AG04449 (cell line): ENCODE measurements at regions not wholly inside any gene's neighbourhood (a gene's known extent, or its start where the extent isn't known, plus 50 kb on each side); places are given as distances from the start of the nearest gene placed in this dataset.

Experiments used
- CTCF ChIA-PET: fragments of 350-600 bp; formaldehyde crosslinking; extraction: SDS; loops from one replicate; lab custom pipeline; 2021; ENCODE audit warnings: antibody characterized with exemption; lab: Yijun Ruan, JAX
- POLR2A ChIA-PET: fragments of 400-600, 350-600 bp; formaldehyde crosslinking; extraction: SDS; loops from one replicate; lab custom pipeline; 2020; ENCODE audit warnings: antibody characterized with exemption, inconsistent platforms; lab: Yijun Ruan, JAX
- DNase-seq: peaks from one replicate; pipeline ENCODE4 v3.0.0-alpha.2; 2010; ENCODE audit warnings: low read depth, low spot score
- H3K4me3 ChIP-seq: 2 replicates; pipeline ENCODE4 v1.5.1; 2011; ENCODE audit warnings: low read depth, mild to moderate bottlenecking, control low read depth, low read length
- TF ChIP-seq, protein P1 (sequence below): IDR thresholded peaks from one replicate; pipeline ENCODE4 v1.5.1; 2011; ENCODE audit warnings: mild to moderate bottlenecking, moderate library complexity, low read length, control low read depth, inconsistent platforms; ENCODE audit not compliant: insufficient read depth; ENCODE audit errors: missing control alignments

GRCh38 chr6:87826424-87826823, 124.4 kb upstream of the AKIRIN2 start:
- CTCF ChIA-PET: interaction anchor here (1.3 kb wide), 1 partner anchor 1045 kb away, joined by 4 read pairs; no protein-coding TSS in a partner anchor
- H3K4me3 ChIP-seq: no peak overlapping the region
- TF ChIP-seq, protein P1, sequence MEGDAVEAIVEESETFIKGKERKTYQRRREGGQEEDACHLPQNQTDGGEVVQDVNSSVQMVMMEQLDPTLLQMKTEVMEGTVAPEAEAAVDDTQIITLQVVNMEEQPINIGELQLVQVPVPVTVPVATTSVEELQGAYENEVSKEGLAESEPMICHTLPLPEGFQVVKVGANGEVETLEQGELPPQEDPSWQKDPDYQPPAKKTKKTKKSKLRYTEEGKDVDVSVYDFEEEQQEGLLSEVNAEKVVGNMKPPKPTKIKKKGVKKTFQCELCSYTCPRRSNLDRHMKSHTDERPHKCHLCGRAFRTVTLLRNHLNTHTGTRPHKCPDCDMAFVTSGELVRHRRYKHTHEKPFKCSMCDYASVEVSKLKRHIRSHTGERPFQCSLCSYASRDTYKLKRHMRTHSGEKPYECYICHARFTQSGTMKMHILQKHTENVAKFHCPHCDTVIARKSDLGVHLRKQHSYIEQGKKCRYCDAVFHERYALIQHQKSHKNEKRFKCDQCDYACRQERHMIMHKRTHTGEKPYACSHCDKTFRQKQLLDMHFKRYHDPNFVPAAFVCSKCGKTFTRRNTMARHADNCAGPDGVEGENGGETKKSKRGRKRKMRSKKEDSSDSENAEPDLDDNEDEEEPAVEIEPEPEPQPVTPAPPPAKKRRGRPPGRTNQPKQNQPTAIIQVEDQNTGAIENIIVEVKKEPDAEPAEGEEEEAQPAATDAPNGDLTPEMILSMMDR: no peak
- POLR2A ChIA-PET: no interaction called here
- no peak for DNase-seq

GRCh38 chr6:87825821-87826221, 123.8 kb upstream of the AKIRIN2 start:
- TF ChIP-seq, protein P1: no peak
- no peak overlapping the region for H3K4me3 ChIP-seq
- no peak for DNase-seq
- ChIA-PET POLR2A (no interaction called here), CTCF (interaction anchor here (0.8 kb wide), 1 partner anchor 1045 kb away, joined by 4 read pairs; no protein-coding TSS in a partner anchor)

DNA sequence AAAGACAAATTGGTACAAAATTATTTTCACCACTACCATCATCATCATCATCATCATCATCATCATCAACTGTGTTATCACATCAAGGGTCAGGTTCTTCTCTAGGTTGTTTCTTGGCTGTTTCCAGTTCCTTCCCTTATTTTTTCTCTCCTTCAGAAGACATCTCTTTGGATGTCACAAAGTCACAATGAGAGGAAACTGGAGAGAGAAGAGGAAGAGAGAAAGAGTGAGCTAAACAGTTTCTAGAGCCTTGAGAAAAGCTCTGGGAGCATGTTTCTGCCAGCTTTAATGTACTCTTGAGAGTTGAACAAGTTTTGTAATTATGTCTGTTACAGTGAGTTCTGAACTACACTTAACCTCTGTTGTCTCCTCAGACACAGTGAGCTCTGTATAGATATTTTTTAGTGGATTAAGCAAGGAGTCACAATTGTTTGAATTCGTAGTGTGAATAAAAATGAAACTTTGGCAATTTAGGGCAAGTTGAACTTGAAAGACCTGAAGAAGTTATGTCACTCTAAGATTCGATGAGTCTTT, 123.0 kb upstream of the AKIRIN2 start:
- H3K4me3 ChIP-seq: no peak overlapping the region
- ChIA-PET CTCF (interaction anchor here (0.8 kb wide), 1 partner anchor 1046 kb away, joined by 4 read pairs; no protein-coding TSS in a partner anchor), POLR2A (no interaction called here)
- no peak for DNase-seq
- TF ChIP-seq, protein P1: no peak

DNA sequence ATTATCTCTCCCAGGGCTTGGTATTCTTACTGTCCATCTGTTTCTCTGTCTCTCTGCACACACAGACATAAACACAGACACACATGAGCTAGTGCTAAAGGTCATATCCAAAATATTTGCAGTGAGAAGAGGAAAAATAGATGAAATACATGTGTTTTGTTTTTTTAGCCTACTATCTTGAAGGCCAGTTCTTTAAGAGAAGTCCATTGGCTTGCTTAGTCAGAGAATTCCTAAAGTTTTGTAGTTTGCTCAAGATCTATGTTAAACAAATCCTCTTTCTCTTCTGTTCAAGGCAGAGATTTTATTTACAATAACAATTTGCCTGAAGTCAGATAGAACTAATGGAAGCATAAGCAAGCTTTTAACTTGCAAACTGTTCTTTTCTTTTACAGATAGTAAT, 120.0 kb upstream of the AKIRIN2 start:
- no peak overlapping the region for H3K4me3 ChIP-seq
- no peak for DNase-seq
- ChIA-PET CTCF (interaction anchor here (0.7 kb wide), 1 partner anchor 9 kb away, joined by 3 read pairs; no protein-coding TSS in a partner anchor), POLR2A (no interaction called here)
- TF ChIP-seq, protein P1: no peak

DNA sequence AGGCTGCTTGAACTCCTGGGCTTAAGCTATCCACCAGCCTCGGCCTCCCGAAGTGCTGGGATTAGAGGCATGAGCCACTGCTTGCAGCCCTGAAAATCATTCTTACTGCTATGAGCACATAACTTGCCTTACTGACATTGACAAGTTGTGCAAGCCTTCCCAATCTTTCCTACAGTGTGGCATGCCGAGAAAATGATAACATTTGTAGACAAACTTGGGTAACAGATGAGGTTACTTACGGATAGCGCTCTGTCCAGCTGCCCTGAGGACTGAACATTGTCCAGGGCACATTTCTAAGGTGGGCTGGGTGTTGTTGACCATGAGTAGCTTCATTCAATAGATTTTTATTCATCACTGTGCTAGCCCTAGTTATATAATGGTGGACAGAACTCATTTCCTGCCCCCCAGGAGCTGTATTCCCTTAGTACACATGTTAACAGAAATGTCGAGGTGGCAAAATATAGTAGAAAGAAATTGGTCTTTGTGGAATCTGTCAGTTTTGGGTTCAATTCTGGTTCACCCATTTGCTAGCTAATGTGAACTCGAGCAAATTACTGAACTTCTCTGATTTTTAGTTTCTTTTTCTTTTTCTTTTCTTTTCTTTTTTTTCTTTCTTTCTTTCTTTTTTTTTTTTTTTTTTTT, 118.4 kb upstream of the AKIRIN2 start:
- DNase-seq: no peak
- POLR2A ChIA-PET: no interaction called here
- TF ChIP-seq, protein P1: no peak
- CTCF ChIA-PET: interaction anchor here (1.5 kb wide), 1 partner anchor 12 kb away, joined by 4 read pairs; no protein-coding TSS in a partner anchor
- H3K4me3 ChIP-seq: no peak overlapping the region

GRCh38 chr6:87817183-87817582, 115.2 kb upstream of the AKIRIN2 start:
- DNase-seq: no peak
- ChIA-PET CTCF (interaction anchor here (2.2 kb wide), 1 partner anchor 10 kb away, joined by 7 read pairs; no protein-coding TSS in a partner anchor), POLR2A (no interaction called here)
- TF ChIP-seq, protein P1: no peak
- H3K4me3 ChIP-seq: no peak overlapping the region
